Lower leg skin (tissue), 4 donors: ENCODE measurements at regions not wholly inside any gene's neighbourhood (a gene's known extent, or its start where the extent isn't known, plus 50 kb on each side); places are given as distances from the start of the nearest gene placed in this dataset.

Experiments
- DNase-seq, 2 donors: peaks; one replicate each; pipeline ENCODE4 v3.0.0-alpha.2; 2019; ENCODE audit warnings: low spot score in 2 of 2
- H3K4me3 ChIP-seq: fragments of 200-600 bp; sonication (generic); 2 replicates; pipeline ENCODE4 v1.5.1; 2017; ENCODE audit warnings: mild to moderate bottlenecking, low read depth; ENCODE audit not compliant: poor library complexity, severe bottlenecking
- CTCF ChIP-seq, 3 donors: fragments of 450-650 bp; IDR thresholded peaks; one replicate each; pipeline ENCODE4 v1.5.1; 2016; ENCODE audit warnings: antibody characterized with exemption in 3 of 3, mild to moderate bottlenecking in 3 of 3, moderate library complexity in 2 of 3
- POLR2A ChIP-seq, 2 donors: fragments of 450-650 bp; IDR thresholded peaks; one replicate each; pipeline ENCODE4 v1.6.1; 2016 to 2017; ENCODE audit warnings: antibody characterized with exemption in 2 of 2, mild to moderate bottlenecking in 1 of 2, moderate library complexity in 1 of 2
- WGBS, 2 donors: methylation state at CpG; one replicate each; pipeline ENCODE4 v1.1.5; 2018; 5-methylcytosine and 5-hydroxymethylcytosine counted together
- intact Hi-C: fragments of 100-400 bp; cut with DNase I; formaldehyde crosslinking; loops from one replicate; pipeline ENCODE4 v1.15.0; 2023; ENCODE audit warnings: low total_unique reads

- TF ChIP-seq POLR2A (IDR thresholded peaks at IDR 0.05) (no peak), CTCF (IDR thresholded peaks at IDR 0.05) (no peak)
- intact Hi-C loops, result no loop called here
- WGBS, 2 donors, result 72 to 73% methylated on average over 3 of the region's 3 CpGs
- no peak overlapping the region for H3K4me3 ChIP-seq
- no peak for DNase-seq
Observed at GRCh38 chr13:57918086-57918485, 286.5 kb downstream of the PCDH17 start.

GRCh38 chr13:57918913-57919312, 287.4 kb downstream of the PCDH17 start:
- TF ChIP-seq POLR2A (IDR thresholded peaks at IDR 0.05), result no peak
- TF ChIP-seq CTCF (IDR thresholded peaks at IDR 0.05), result no peak
- 87 to 91% methylated on average over 2 of the region's 2 CpGs for WGBS, 2 donors
- intact Hi-C loops, result no loop called here
- H3K4me3 ChIP-seq, result no peak overlapping the region
- no peak for DNase-seq

GRCh38 chr13:57925250-57925649, 293.7 kb downstream of the PCDH17 start:
- intact Hi-C loops, result no loop called here
- TF ChIP-seq CTCF (IDR thresholded peaks at IDR 0.05) (no peak), POLR2A (IDR thresholded peaks at IDR 0.05) (no peak)
- DNase-seq, result no peak
- no peak overlapping the region for H3K4me3 ChIP-seq
- WGBS, 2 donors, result 69 to 72% methylated on average over 3 of the region's 3 CpGs

GRCh38 chr13:57925751-57926150, 294.2 kb downstream of the PCDH17 start:
- DNase-seq, result no peak
- TF ChIP-seq CTCF (IDR thresholded peaks at IDR 0.05) (no peak), POLR2A (IDR thresholded peaks at IDR 0.05) (no peak)
- intact Hi-C loops, result no loop called here
- 32 to 48% methylated on average over 2 of the region's 2 CpGs for WGBS, 2 donors
- H3K4me3 ChIP-seq, result no peak overlapping the region

- TF ChIP-seq CTCF (IDR thresholded peaks at IDR 0.05), result no peak
- no peak for TF ChIP-seq POLR2A (IDR thresholded peaks at IDR 0.05)
- WGBS, 2 donors, result 61 to 70% methylated on average over 1 of the region's 1 CpG
- DNase-seq, result no peak
- no peak overlapping the region for H3K4me3 ChIP-seq
- intact Hi-C loops, result no loop called here
Observed at GRCh38 chr13:57932061-57932460, 300.5 kb downstream of the PCDH17 start.

GRCh38 chr13:57933606-57934005, 302.1 kb downstream of the PCDH17 start:
- TF ChIP-seq POLR2A (IDR thresholded peaks at IDR 0.05), result no peak
- TF ChIP-seq CTCF (IDR thresholded peaks at IDR 0.05), result no peak
- intact Hi-C loops, result no loop called here
- DNase-seq, result no peak
- no peak overlapping the region for H3K4me3 ChIP-seq
- WGBS, 2 donors, result 94% methylated on average over 1 of the region's 1 CpG
